Transverse colon (tissue), 4 donors: ENCODE measurements at regions not wholly inside any gene's neighbourhood (a gene's known extent, or its start where the extent isn't known, plus 50 kb on each side); places are given as distances from the start of the nearest gene placed in this dataset.

Experiments used
- DNase-seq: peaks from one replicate; pipeline ENCODE4 v3.0.0-alpha.2; 2019
- H3K27ac ChIP-seq, 4 donors: fragments of 200-600 bp; sonication (generic); 2 replicates each; pipeline ENCODE4 v1.5.1; 2016 to 2018; ENCODE audit warnings: inconsistent platforms in 4 of 4
- H3K27me3 ChIP-seq: fragments of 200-600 bp; sonication (generic); 2 replicates; pipeline ENCODE4 v1.5.1; 2017; ENCODE audit warnings: inconsistent platforms
- H3K36me3 ChIP-seq, 4 donors: fragments of 200-600 bp; sonication (generic); 2 replicates each; pipeline ENCODE4 v1.5.1; 2017 to 2019; ENCODE audit warnings: inconsistent platforms in 4 of 4
- H3K4me1 ChIP-seq, 4 donors: fragments of 200-600 bp; sonication (generic); 2 replicates each; pipeline ENCODE4 v1.5.1; 2017 to 2020; ENCODE audit warnings: inconsistent platforms in 4 of 4
- H3K4me3 ChIP-seq, 4 donors: fragments of 200-600 bp; sonication (generic); 1 replicate in 1 of 4; 2 replicates in 3 of 4; pipeline versions ENCODE4 v1.5.1 to v1.6.1; 2017 to 2019; ENCODE audit warnings: inconsistent platforms in 4 of 4
- H3K9me3 ChIP-seq, 2 donors: fragments of 200-600 bp; sonication (generic); 2 replicates each; pipeline ENCODE4 v1.5.1; 2017 to 2019; ENCODE audit warnings: inconsistent platforms in 2 of 2
- CTCF ChIP-seq, 5 experiments: fragments of 200-600 bp in 3 of 5; fragments of 450-650 bp in 2 of 5; sonication (generic) in 3 of 5; IDR thresholded peaks; 1 replicate in 2 of 5; 2 replicates in 3 of 5; pipeline ENCODE4 v1.5.1; 2016 to 2017; ENCODE audit warnings: antibody characterized with exemption in 5 of 5, inconsistent platforms in 3 of 5, mild to moderate bottlenecking in 2 of 5, moderate library complexity in 1 of 5
- EP300 ChIP-seq: sonication (generic); formaldehyde crosslinking; IDR thresholded peaks from one replicate; pipeline ENCODE4 v1.6.1; 2017; ENCODE audit warnings: antibody characterized with exemption, low read depth
- POLR2A ChIP-seq: fragments of 450-650 bp; IDR thresholded peaks from one replicate; pipeline ENCODE4 v1.6.1; 2016; ENCODE audit warnings: antibody characterized with exemption, mild to moderate bottlenecking, moderate library complexity
- POLR2AphosphoS5 ChIP-seq, 3 donors: sonication (generic); formaldehyde crosslinking; IDR thresholded peaks; one replicate each; pipeline ENCODE4 v1.6.1; 2016; ENCODE audit warnings: antibody characterized with exemption in 3 of 3
- WGBS, 2 donors: methylation state at CpG; one replicate each; pipeline ENCODE4 v1.1.5; 2018; ENCODE audit warnings: low coverage in 1 of 2; 5-methylcytosine and 5-hydroxymethylcytosine counted together
- in situ Hi-C, 4 donors: fragments of 200-750 bp; cut with MboI; loops; one replicate each; pipeline versions ENCODE4 v1.15.0 to v1.15.1; 2017; ENCODE audit warnings: low sequenced_read_pairs in 3 of 4, low pct_ligation_motif_present in 1 of 4, low pct_unique_long_range_greater_than_20kb in 1 of 4
- intact Hi-C: fragments of 100-400 bp; cut with DNase I; formaldehyde crosslinking; loops from one replicate; pipeline ENCODE4 v1.15.1; 2023; ENCODE audit warnings: low total_unique reads

GRCh38 chr2:20141056-20141762, 83.7 kb downstream of the SDC1 start:
- Histone ChIP-seq H3K36me3 (no peaks in the 10 kb centered on the region), H3K9me3 (no peaks in the 10 kb centered on the region), H3K27me3 (no peaks in the 10 kb centered on the region), H3K4me1 (peaks cover 0 to 18% (median 2%) of the 10 kb centered on the region in 4 donors), H3K4me3 (no peak overlapping the region), H3K27ac (peak overlapping the region in 1 of 4 donors; percentile 16)
- DNase-seq: peak; percentile 43
- intact Hi-C loops (no loop called here), in situ Hi-C loops (no loop called here)
- TF ChIP-seq CTCF (IDR thresholded peaks at IDR 0.05): no peak
- TF ChIP-seq POLR2AphosphoS5 (IDR thresholded peaks at IDR 0.05): no peak
- TF ChIP-seq EP300: no peak
- TF ChIP-seq POLR2A: no peak
- WGBS, 2 donors: 66 to 68% methylated on average over 5 to 9 of the region's 9 CpGs

- Histone ChIP-seq H3K27me3 (no peaks in the 10 kb centered on the region), H3K9me3 (no peaks in the 10 kb centered on the region), H3K4me1 (peaks cover 0 to 18% (median 2%) of the 10 kb centered on the region in 4 donors), H3K27ac (no peak overlapping the region), H3K36me3 (no peaks in the 10 kb centered on the region), H3K4me3 (no peak overlapping the region)
- WGBS, 2 donors: 91% methylated on average over 11 of the region's 11 CpGs; no CpG with 5 or more reads in 1 of the 2 donors
- intact Hi-C loops (no loop called here), in situ Hi-C loops (no loop called here)
- no peak for DNase-seq
- TF ChIP-seq EP300 (no peak), POLR2AphosphoS5 (IDR thresholded peaks at IDR 0.05) (no peak), CTCF (IDR thresholded peaks at IDR 0.05) (no peak), POLR2A (no peak)
Measured at GRCh38 chr2:20140321-20141055, 84.4 kb downstream of the SDC1 start.

DNA sequence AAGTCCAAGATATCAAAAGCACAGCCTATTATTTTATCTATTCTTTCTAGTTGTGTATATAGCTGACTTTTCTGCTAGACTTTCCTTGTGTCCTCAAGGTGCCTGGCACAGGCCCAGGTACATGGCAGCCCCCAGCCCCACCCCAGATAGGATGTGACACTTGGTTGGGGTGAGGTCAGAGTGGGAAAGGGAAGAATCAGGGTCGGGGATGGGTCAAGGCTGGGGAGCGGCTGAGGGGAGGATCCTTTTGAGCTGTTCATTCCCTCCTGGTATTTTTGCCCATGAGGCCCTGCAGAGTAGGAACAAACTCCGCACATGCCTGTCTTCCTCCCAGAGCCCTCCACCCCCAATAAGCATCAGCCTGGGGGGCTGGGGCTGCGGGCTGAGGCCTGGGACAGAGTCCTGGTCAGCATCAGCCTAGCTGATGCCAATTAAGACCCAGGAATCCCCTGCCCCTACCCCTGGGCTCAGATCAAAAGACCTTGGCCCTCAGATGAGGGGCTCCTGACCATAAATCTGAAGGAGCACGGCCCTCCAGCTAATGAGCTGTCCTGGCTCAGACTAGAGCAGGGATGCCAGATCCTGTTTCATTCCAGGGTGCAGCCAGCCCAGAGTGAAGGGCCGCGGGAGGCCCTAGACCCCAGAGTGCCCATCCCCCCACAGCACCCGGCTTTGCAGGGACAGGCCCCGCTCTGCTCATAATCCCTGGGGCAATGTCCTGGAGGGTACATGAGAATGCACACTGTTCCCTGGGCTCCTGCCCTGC, 85.3 kb downstream of the SDC1 start:
- Histone ChIP-seq H3K9me3 (no peaks in the 10 kb centered on the region), H3K27me3 (no peaks in the 10 kb centered on the region), H3K4me3 (no peak overlapping the region), H3K4me1 (peaks cover 0 to 16% (median 2%) of the 10 kb centered on the region in 4 donors), H3K36me3 (no peaks in the 10 kb centered on the region), H3K27ac (no peak overlapping the region)
- no peak for DNase-seq
- TF ChIP-seq POLR2AphosphoS5 (IDR thresholded peaks at IDR 0.05) (no peak), EP300 (no peak), POLR2A (no peak), CTCF (IDR thresholded peaks at IDR 0.05) (no peak)
- in situ Hi-C loops: loop anchor here in 1 of 4 donors (10.0 kb wide), 1 partner anchor 85 kb away; the partner anchor contains the start of gene SDC1
- intact Hi-C loops: no loop called here
- WGBS, 2 donors: 74% methylated on average over 9 of the region's 9 CpGs; no CpG with 5 or more reads in 1 of the 2 donors

GRCh38 chr2:20138696-20139095, 86.2 kb downstream of the SDC1 start:
- Histone ChIP-seq H3K27me3 (no peaks in the 10 kb centered on the region), H3K27ac (no peak overlapping the region), H3K4me3 (no peak overlapping the region), H3K4me1 (peaks cover 0 to 16% (median 2%) of the 10 kb centered on the region in 4 donors), H3K36me3 (no peaks in the 10 kb centered on the region), H3K9me3 (no peaks in the 10 kb centered on the region)
- in situ Hi-C loops: loop anchor here in 1 of 4 donors (10.0 kb wide), 1 partner anchor 86 kb away; the partner anchor contains the start of gene SDC1
- 65% methylated on average over 6 of the region's 6 CpGs; no CpG with 5 or more reads in 1 of the 2 donors for WGBS, 2 donors
- intact Hi-C loops: no loop called here
- no peak for DNase-seq
- TF ChIP-seq POLR2AphosphoS5 (IDR thresholded peaks at IDR 0.05): no peak
- no peak for TF ChIP-seq POLR2A
- no peak for TF ChIP-seq EP300
- TF ChIP-seq CTCF (IDR thresholded peaks at IDR 0.05): no peak
